ENCODE measurements at regions not wholly inside any gene's neighbourhood (a gene's known extent, or its start where the extent isn't known, plus 50 kb on each side); places are given as distances from the start of the nearest gene placed in this dataset.

- no peak for DNase-seq (ENCODE audit: low read depth)
Observed at GRCh38 chr11:128260398-128260797, 327.0 kb downstream of the ETS1 start.

- DNase-seq (ENCODE audit: low read depth) = no peak
Observed at GRCh38 chr11:128259816-128260215, 327.5 kb downstream of the ETS1 start.

GRCh38 chr11:128254941-128255340 lies 332.4 kb downstream of the ETS1 start:
- no peak for DNase-seq (ENCODE audit: low read depth)

- DNase-seq (ENCODE audit: low read depth) = no peak
Observed at GRCh38 chr11:128251140-128251539, 336.2 kb downstream of the ETS1 start.

- no peak for DNase-seq (ENCODE audit: low read depth)
Observed at GRCh38 chr11:128250482-128250881, 336.9 kb downstream of the ETS1 start.

GRCh38 chr11:128246810-128247594 lies 340.4 kb downstream of the ETS1 start:
- DNase-seq (ENCODE audit: low read depth) = no peak

GRCh38 chr11:128246364-128246801 lies 341.0 kb downstream of the ETS1 start:
- no peak for DNase-seq (ENCODE audit: low read depth)

- no peak for DNase-seq (ENCODE audit: low read depth)
Observed at GRCh38 chr11:128244871-128245270, 342.5 kb downstream of the ETS1 start.

GRCh38 chr11:128242451-128242850 lies 344.9 kb downstream of the ETS1 start:
- DNase-seq (ENCODE audit: low read depth) = no peak

GRCh38 chr11:128240546-128240945 lies 346.8 kb downstream of the ETS1 start:
- DNase-seq (ENCODE audit: low read depth) = no peak

GRCh38 chr11:128239306-128239705 lies 348.1 kb downstream of the ETS1 start:
- no peak for DNase-seq (ENCODE audit: low read depth)

- DNase-seq (ENCODE audit: low read depth) = no peak
Observed at GRCh38 chr11:128238521-128239265, 348.7 kb downstream of the ETS1 start.

GRCh38 chr11:128236506-128237498 lies 350.6 kb downstream of the ETS1 start:
- no peak for DNase-seq (ENCODE audit: low read depth)

GRCh38 chr11:128235958-128236357 lies 351.4 kb downstream of the ETS1 start:
- no peak for DNase-seq (ENCODE audit: low read depth)

- DNase-seq (ENCODE audit: low read depth) = no peak
Observed at GRCh38 chr11:128235426-128235825, 351.9 kb downstream of the ETS1 start.

- no peak for DNase-seq (ENCODE audit: low read depth)
Observed at GRCh38 chr11:128234143-128234542, 353.2 kb downstream of the ETS1 start.

GRCh38 chr11:128232588-128232987 lies 354.8 kb downstream of the ETS1 start:
- no peak for DNase-seq (ENCODE audit: low read depth)

- no peak for DNase-seq (ENCODE audit: low read depth)
Observed at GRCh38 chr11:128231845-128232410, 355.4 kb downstream of the ETS1 start.

- DNase-seq (ENCODE audit: low read depth) = no peak
Observed at GRCh38 chr11:128227466-128227865, 359.9 kb downstream of the ETS1 start.

GRCh38 chr11:128226106-128226716 lies 361.1 kb downstream of the ETS1 start:
- no peak for DNase-seq (ENCODE audit: low read depth)

- no peak for DNase-seq (ENCODE audit: low read depth)
Observed at GRCh38 chr11:128222245-128222884, 365.0 kb downstream of the ETS1 start.

Data from activated T-cell treated with anti-CD3 and anti-CD28 coated beads for 1 hour (primary cell).